PC-9 (cell line): ENCODE measurements at regions not wholly inside any gene's neighbourhood (a gene's known extent, or its start where the extent isn't known, plus 50 kb on each side); places are given as distances from the start of the nearest gene placed in this dataset.

Experiments used
- BruUV-seq: library from RNA; stranded (reverse); fragments of 400-500 nt; replicated peaks from 2 replicates; lab custom pipeline; 2021; lab: Mats Ljungman, UMichigan
- CTCF ChIA-PET: fragments of 300-600 bp; sonication (Branson Sonifier 250); formaldehyde crosslinking; loops from one replicate; lab custom pipeline; 2022; ENCODE audit warnings: antibody characterized with exemption; lab: Charles Lee
- POLR2A ChIA-PET: fragments of 300-600 bp; sonication (Branson Sonifier 250); formaldehyde crosslinking; loops from one replicate; lab custom pipeline; 2022; ENCODE audit warnings: antibody characterized with exemption; ENCODE audit not compliant: unreplicated experiment; lab: Charles Lee
- DNase-seq, 2 experiments: peaks; one replicate each; pipeline versions ENCODE4 v3.0.0 to v3.0.0-alpha.2; 2015 to 2022; ENCODE audit warnings: mixed read lengths in 1 of 2
- H2AFZ ChIP-seq: fragments of 200-600 bp; sonication (generic); 2 replicates; pipeline ENCODE4 v1.8.1; 2017; ENCODE audit warnings: antibody characterized with exemption
- H3F3A ChIP-seq: fragments of 200-600 bp; sonication (generic); 2 replicates; pipeline ENCODE4 v1.8.1; 2017; ENCODE audit warnings: antibody characterized with exemption, mild to moderate bottlenecking, low read depth; ENCODE audit not compliant: insufficient read depth
- H3K27ac ChIP-seq: fragments of 200-600 bp; sonication (generic); 2 replicates; pipeline ENCODE4 v1.6.1; 2016; ENCODE audit warnings: mixed run types
- H3K27me3 ChIP-seq: fragments of 200-600 bp; sonication (generic); 2 replicates; pipeline ENCODE4 v1.6.1; 2016; ENCODE audit warnings: low read depth, mixed run types; ENCODE audit not compliant: insufficient read depth
- H3K36me3 ChIP-seq: fragments of 200-600 bp; sonication (generic); 2 replicates; pipeline ENCODE4 v1.6.1; 2016; ENCODE audit warnings: low read depth, mixed run types
- H3K4me1 ChIP-seq: fragments of 200-600 bp; sonication (generic); replicated peaks from 2 replicates; pipeline ENCODE4 v1.6.1; 2016; ENCODE audit warnings: mixed run types; ENCODE audit not compliant: insufficient read depth
- H3K4me2 ChIP-seq: fragments of 200-600 bp; sonication (generic); 2 replicates; pipeline ENCODE4 v1.6.1; 2017; ENCODE audit warnings: mixed run types
- H3K4me3 ChIP-seq: fragments of 200-600 bp; sonication (generic); 2 replicates; pipeline ENCODE4 v1.6.1; 2016; ENCODE audit warnings: mixed run types
- H3K79me2 ChIP-seq: fragments of 200-600 bp; sonication (generic); 2 replicates; pipeline ENCODE4 v1.6.1; 2017; ENCODE audit warnings: low read depth, mixed run types
- H3K9me2 ChIP-seq: fragments of 200-600 bp; sonication (generic); 2 replicates; pipeline ENCODE4 v1.8.1; 2017; ENCODE audit warnings: mild to moderate bottlenecking; ENCODE audit not compliant: insufficient read depth
- H3K9me3 ChIP-seq: fragments of 200-600 bp; sonication (generic); 2 replicates; pipeline ENCODE4 v1.8.1; 2016; ENCODE audit warnings: low read depth; ENCODE audit not compliant: insufficient read depth
- H4K20me1 ChIP-seq: fragments of 200-600 bp; sonication (generic); 2 replicates; pipeline ENCODE4 v1.8.1; 2017; ENCODE audit not compliant: insufficient read depth
- CTCF ChIP-seq: fragments of 200-600 bp; sonication (generic); conservative IDR thresholded peaks from 2 replicates; pipeline ENCODE4 v1.6.1; 2017; ENCODE audit warnings: mixed run types, antibody characterized with exemption, mild to moderate bottlenecking, moderate library complexity
- EZH2 ChIP-seq: fragments of 200-600 bp; sonication (generic); IDR thresholded peaks from 2 replicates; pipeline ENCODE4 v1.8.0; 2017; ENCODE audit warnings: antibody characterized with exemption, low read depth
- intact Hi-C: fragments of 100-400 bp; cut with micrococcal nuclease; formaldehyde crosslinking; loops from one replicate; pipeline ENCODE4 v1.10.0; 2022; ENCODE audit not compliant: unreplicated experiment

- H3K79me2 ChIP-seq, result no peaks in the 10 kb centered on the region
- no peak overlapping the region for H3K4me2 ChIP-seq
- no peaks in the 10 kb centered on the region for H3K36me3 ChIP-seq
- H3K4me1 ChIP-seq, result no peaks in the 10 kb centered on the region
- POLR2A ChIA-PET, result no interaction called here
- intact Hi-C loops, result no loop called here
- TF ChIP-seq CTCF (no peak), EZH2 (no peak)
- no TSS peak for BruUV-seq
- H3K4me3 ChIP-seq, result no peak overlapping the region
- H3F3A ChIP-seq, result no peaks in the 10 kb centered on the region
- CTCF ChIA-PET, result no interaction called here
- no peaks in the 10 kb centered on the region; the same call in 1 of the 2 replicates for H3K9me2 ChIP-seq
- H2AFZ ChIP-seq, result no peak overlapping the region
- H3K9me3 ChIP-seq, result no peaks in the 10 kb centered on the region; the same call in 1 of the 2 replicates
- H4K20me1 ChIP-seq, result no peaks in the 10 kb centered on the region
- no peaks in the 10 kb centered on the region for H3K27me3 ChIP-seq
- H3K27ac ChIP-seq, result no peak overlapping the region
- no peak for DNase-seq
Observed at GRCh38 chr5:40006260-40006659, 581.5 kb upstream of the DAB2 start.

GRCh38 chr5:40001796-40002195 lies 577.0 kb upstream of the DAB2 start:
- ChIA-PET POLR2A (no interaction called here), CTCF (no interaction called here)
- Histone ChIP-seq H3K27me3 (no peaks in the 10 kb centered on the region), H2AFZ (no peak overlapping the region), H3K9me3 (no peaks in the 10 kb centered on the region; the same call in 1 of the 2 replicates), H3K27ac (no peak overlapping the region), H3K79me2 (no peaks in the 10 kb centered on the region), H3K4me3 (no peak overlapping the region), H3F3A (no peaks in the 10 kb centered on the region), H4K20me1 (no peaks in the 10 kb centered on the region), H3K9me2 (no peaks in the 10 kb centered on the region; the same call in 1 of the 2 replicates), H3K4me2 (no peak overlapping the region), H3K4me1 (no peaks in the 10 kb centered on the region), H3K36me3 (no peaks in the 10 kb centered on the region)
- no peak for TF ChIP-seq CTCF
- no peak for TF ChIP-seq EZH2
- intact Hi-C loops, result no loop called here
- DNase-seq, result no peak
- no TSS peak for BruUV-seq

- H4K20me1 ChIP-seq, result no peaks in the 10 kb centered on the region
- H3K36me3 ChIP-seq, result no peaks in the 10 kb centered on the region
- no peak overlapping the region for H2AFZ ChIP-seq
- no peak overlapping the region for H3K4me2 ChIP-seq
- no peaks in the 10 kb centered on the region for H3F3A ChIP-seq
- no peaks in the 10 kb centered on the region; the same call in 1 of the 2 replicates for H3K9me2 ChIP-seq
- no peak overlapping the region for H3K4me3 ChIP-seq
- POLR2A ChIA-PET, result no interaction called here
- no TSS peak for BruUV-seq
- TF ChIP-seq EZH2 (no peak), CTCF (no peak)
- no peaks in the 10 kb centered on the region for H3K27me3 ChIP-seq
- H3K79me2 ChIP-seq, result no peaks in the 10 kb centered on the region
- CTCF ChIA-PET, result no interaction called here
- H3K4me1 ChIP-seq, result no peaks in the 10 kb centered on the region
- DNase-seq, result no peak
- no peak overlapping the region for H3K27ac ChIP-seq
- H3K9me3 ChIP-seq, result no peaks in the 10 kb centered on the region; the same call in 1 of the 2 replicates
- intact Hi-C loops, result no loop called here
Observed at GRCh38 chr5:39998518-39998917, 573.7 kb upstream of the DAB2 start.
